Subcutaneous abdominal adipose tissue (tissue), 5 donors: ENCODE measurements at regions not wholly inside any gene's neighbourhood (a gene's known extent, or its start where the extent isn't known, plus 50 kb on each side); places are given as distances from the start of the nearest gene placed in this dataset.

ENCODE experiments used
- H3K27ac ChIP-seq: one replicate; pipeline ENCODE4 v1.7.0; 2013; ENCODE audit warnings: low read depth, mild to moderate bottlenecking, inconsistent platforms, low read length, moderate library complexity
- H3K27me3 ChIP-seq, 5 donors: one replicate each; pipeline ENCODE4 v1.7.0; 2013; ENCODE audit warnings: low read length in 5 of 5, inconsistent platforms in 1 of 5; ENCODE audit not compliant: control insufficient read depth in 5 of 5, insufficient read depth in 4 of 5
- H3K36me3 ChIP-seq, 5 donors: one replicate each; pipeline ENCODE4 v1.7.0; 2013; ENCODE audit warnings: low read length in 5 of 5; ENCODE audit not compliant: control insufficient read depth in 5 of 5, insufficient read depth in 5 of 5
- H3K4me1 ChIP-seq, 5 donors: one replicate each; pipeline ENCODE4 v1.7.0; 2013; ENCODE audit warnings: low read length in 5 of 5, mild to moderate bottlenecking in 3 of 5, moderate library complexity in 1 of 5; ENCODE audit not compliant: control insufficient read depth in 5 of 5, insufficient read depth in 5 of 5
- H3K4me3 ChIP-seq, 5 donors: one replicate each; pipeline ENCODE4 v1.7.0; 2013; ENCODE audit warnings: low read length in 5 of 5, low read depth in 1 of 5
- H3K9ac ChIP-seq, 5 donors: one replicate each; pipeline ENCODE4 v1.7.0; 2013; ENCODE audit warnings: low read length in 5 of 5, mild to moderate bottlenecking in 4 of 5, moderate library complexity in 3 of 5
- H3K9me3 ChIP-seq, 5 donors: one replicate each; pipeline ENCODE4 v1.7.0; 2013; ENCODE audit warnings: low read length in 5 of 5; ENCODE audit not compliant: control insufficient read depth in 5 of 5
- donor health status: healthy.
- donor health status: healthy.
- donor health status: healthy.
- donor health status: healthy.
- donor health status: healthy.

GRCh38 chrX:13266641-13267345, 53.1 kb downstream of the ATXN3L start:
- Histone ChIP-seq H3K9me3 (peaks cover 0 to 8% (median 0%) of the 10 kb centered on the region in 5 donors), H3K27ac (no peak overlapping the region), H3K27me3 (peaks cover 0 to 3% (median 0%) of the 10 kb centered on the region in 5 donors), H3K9ac (no peak overlapping the region), H3K4me3 (no peak overlapping the region), H3K4me1 (peaks cover 0 to under 1% (median 0%) of the 10 kb centered on the region in 5 donors), H3K36me3 (no peaks in the 10 kb centered on the region)

- Histone ChIP-seq H3K4me1 (no peaks in the 10 kb centered on the region), H3K27me3 (peaks cover 0 to 3% (median 0%) of the 10 kb centered on the region in 5 donors), H3K36me3 (no peaks in the 10 kb centered on the region), H3K4me3 (no peak overlapping the region), H3K9me3 (peaks cover 0 to 8% (median 0%) of the 10 kb centered on the region in 5 donors), H3K27ac (no peak overlapping the region), H3K9ac (no peak overlapping the region)
These were observed 54.2 kb downstream of the ATXN3L start for GRCh38 chrX:13265549-13266132.

GRCh38 chrX:13265111-13265510, 54.7 kb downstream of the ATXN3L start:
- no peak overlapping the region for H3K27ac ChIP-seq

GRCh38 chrX:13263560-13264251, 56.1 kb downstream of the ATXN3L start:
- Histone ChIP-seq H3K9me3 (peaks cover 0 to 8% (median 0%) of the 10 kb centered on the region in 5 donors), H3K4me3 (no peak overlapping the region), H3K36me3 (no peaks in the 10 kb centered on the region), H3K27me3 (peaks cover 0 to 4% (median 0%) of the 10 kb centered on the region in 5 donors), H3K27ac (no peak overlapping the region), H3K9ac (no peak overlapping the region), H3K4me1 (no peaks in the 10 kb centered on the region)

More at GRCh38 chrX:13265111-13265510, 54.7 kb downstream of the ATXN3L start:
- Histone ChIP-seq H3K4me3 (no peak overlapping the region), H3K36me3 (no peaks in the 10 kb centered on the region), H3K27me3 (peaks cover 0 to 3% (median 0%) of the 10 kb centered on the region in 5 donors), H3K4me1 (no peaks in the 10 kb centered on the region), H3K9me3 (peaks cover 0 to 8% (median 0%) of the 10 kb centered on the region in 5 donors), H3K9ac (no peak overlapping the region)

GRCh38 chrX:13261348-13261747, 58.5 kb downstream of the ATXN3L start:
- H3K27ac ChIP-seq, result no peak overlapping the region
- H3K4me3 ChIP-seq, result no peak overlapping the region

GRCh38 chrX:13260598-13260997, 59.3 kb downstream of the ATXN3L start:
- Histone ChIP-seq H3K4me3 (no peak overlapping the region), H3K27me3 (peaks cover 0 to 14% (median 0%) of the 10 kb centered on the region in 5 donors), H3K9me3 (peaks cover 0 to 8% (median 0%) of the 10 kb centered on the region in 5 donors), H3K9ac (no peak overlapping the region), H3K36me3 (no peaks in the 10 kb centered on the region), H3K4me1 (no peaks in the 10 kb centered on the region), H3K27ac (no peak overlapping the region)

More at GRCh38 chrX:13261348-13261747, 58.5 kb downstream of the ATXN3L start:
- no peak overlapping the region for H3K9ac ChIP-seq
- H3K27me3 ChIP-seq, result peaks cover 0 to 10% (median 0%) of the 10 kb centered on the region in 5 donors
- no peaks in the 10 kb centered on the region for H3K36me3 ChIP-seq
- no peaks in the 10 kb centered on the region for H3K4me1 ChIP-seq
- H3K9me3 ChIP-seq, result peaks cover 0 to 8% (median 0%) of the 10 kb centered on the region in 5 donors

GRCh38 chrX:13258725-13259124, 61.1 kb downstream of the ATXN3L start:
- Histone ChIP-seq H3K9me3 (peaks cover 0 to 8% (median 2%) of the 10 kb centered on the region in 5 donors), H3K9ac (no peak overlapping the region), H3K27me3 (peaks cover 0 to 14% (median 0%) of the 10 kb centered on the region in 5 donors), H3K27ac (no peak overlapping the region), H3K36me3 (no peaks in the 10 kb centered on the region), H3K4me3 (no peak overlapping the region), H3K4me1 (no peaks in the 10 kb centered on the region)

- no peak overlapping the region for H3K4me3 ChIP-seq
- H3K9ac ChIP-seq, result no peak overlapping the region
- no peaks in the 10 kb centered on the region for H3K4me1 ChIP-seq
- no peaks in the 10 kb centered on the region for H3K36me3 ChIP-seq
- peaks cover 0 to 14% (median 0%) of the 10 kb centered on the region in 5 donors for H3K27me3 ChIP-seq
- H3K9me3 ChIP-seq, result peaks cover 0 to 13% (median 3%) of the 10 kb centered on the region in 5 donors
- H3K27ac ChIP-seq, result no peak overlapping the region
These were observed 61.8 kb downstream of the ATXN3L start for GRCh38 chrX:13258052-13258444.

- Histone ChIP-seq H3K27me3 (peaks cover 0 to 15% (median under 1%) of the 10 kb centered on the region in 5 donors), H3K9ac (no peak overlapping the region), H3K4me3 (no peak overlapping the region), H3K36me3 (no peaks in the 10 kb centered on the region), H3K9me3 (peaks cover 0 to 13% (median 2%) of the 10 kb centered on the region in 5 donors), H3K4me1 (no peaks in the 10 kb centered on the region), H3K27ac (no peak overlapping the region)
These were observed 62.4 kb downstream of the ATXN3L start for GRCh38 chrX:13257223-13258051.
